ENCODE measurements at regions not wholly inside any gene's neighbourhood (a gene's known extent, or its start where the extent isn't known, plus 50 kb on each side); places are given as distances from the start of the nearest gene placed in this dataset.

DNA sequence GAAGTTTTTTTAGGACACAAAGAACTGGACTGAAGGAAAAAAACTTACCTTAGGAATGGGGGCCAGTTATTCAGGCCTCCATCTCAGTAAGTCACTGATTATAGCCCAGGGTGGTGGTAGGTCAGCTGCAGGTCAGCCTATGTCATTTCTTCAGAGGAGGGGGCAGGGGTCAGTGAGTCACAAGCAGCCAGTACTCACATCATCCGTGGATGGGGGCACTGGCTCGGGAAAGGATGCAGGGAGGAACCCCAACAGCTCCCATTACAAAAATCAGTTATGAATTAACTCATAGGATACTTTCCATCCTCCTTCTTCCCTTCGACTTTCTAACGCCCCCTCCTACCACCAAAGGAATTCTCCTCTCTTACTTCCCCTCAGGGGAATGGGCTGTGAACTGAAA, 578.3 kb downstream of the PDCD6IP start:
- TF ChIP-seq, protein P1, sequence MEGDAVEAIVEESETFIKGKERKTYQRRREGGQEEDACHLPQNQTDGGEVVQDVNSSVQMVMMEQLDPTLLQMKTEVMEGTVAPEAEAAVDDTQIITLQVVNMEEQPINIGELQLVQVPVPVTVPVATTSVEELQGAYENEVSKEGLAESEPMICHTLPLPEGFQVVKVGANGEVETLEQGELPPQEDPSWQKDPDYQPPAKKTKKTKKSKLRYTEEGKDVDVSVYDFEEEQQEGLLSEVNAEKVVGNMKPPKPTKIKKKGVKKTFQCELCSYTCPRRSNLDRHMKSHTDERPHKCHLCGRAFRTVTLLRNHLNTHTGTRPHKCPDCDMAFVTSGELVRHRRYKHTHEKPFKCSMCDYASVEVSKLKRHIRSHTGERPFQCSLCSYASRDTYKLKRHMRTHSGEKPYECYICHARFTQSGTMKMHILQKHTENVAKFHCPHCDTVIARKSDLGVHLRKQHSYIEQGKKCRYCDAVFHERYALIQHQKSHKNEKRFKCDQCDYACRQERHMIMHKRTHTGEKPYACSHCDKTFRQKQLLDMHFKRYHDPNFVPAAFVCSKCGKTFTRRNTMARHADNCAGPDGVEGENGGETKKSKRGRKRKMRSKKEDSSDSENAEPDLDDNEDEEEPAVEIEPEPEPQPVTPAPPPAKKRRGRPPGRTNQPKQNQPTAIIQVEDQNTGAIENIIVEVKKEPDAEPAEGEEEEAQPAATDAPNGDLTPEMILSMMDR (conservative IDR thresholded peaks at IDR 0.05), result no peak
- no peak for TF ChIP-seq ZFX (IDR thresholded peaks at IDR 0.05)
